Neural cell (in vitro differentiated cells): ENCODE measurements at regions not wholly inside any gene's neighbourhood (a gene's known extent, or its start where the extent isn't known, plus 50 kb on each side); places are given as distances from the start of the nearest gene placed in this dataset.

Experiments
- CTCF ChIP-seq: fragments of 450-650 bp; IDR thresholded peaks from 2 replicates; pipeline ENCODE4 v1.5.1; 2014; ENCODE audit warnings: antibody characterized with exemption, mild to moderate bottlenecking, moderate library complexity; ENCODE audit not compliant: poor library complexity, severe bottlenecking
- EP300 ChIP-seq: fragments of 450-650 bp; conservative IDR thresholded peaks from 2 replicates; pipeline ENCODE4 v1.6.1; 2014; ENCODE audit warnings: antibody characterized with exemption, mild to moderate bottlenecking, moderate library complexity; ENCODE audit not compliant: poor library complexity, severe bottlenecking
- EZH2 ChIP-seq: fragments of 200-600, 300-800 bp; shearing (Covaris generic), sonication (generic); IDR thresholded peaks from 2 replicates; pipeline ENCODE4 v1.6.1; 2014; ENCODE audit warnings: antibody characterized with exemption, low read length, borderline replicate concordance, mild to moderate bottlenecking; ENCODE audit not compliant: insufficient read depth, poor library complexity, severe bottlenecking
- POLR2AphosphoS5 ChIP-seq: IDR thresholded peaks from 2 replicates; pipeline ENCODE4 v1.6.1; 2012
- RAD21 ChIP-seq: fragments of 450-650 bp; conservative IDR thresholded peaks from 2 replicates; pipeline ENCODE4 v1.6.1; 2014; ENCODE audit warnings: antibody characterized with exemption, mild to moderate bottlenecking, moderate library complexity
- SMC3 ChIP-seq: fragments of 450-650 bp; conservative IDR thresholded peaks from 2 replicates; pipeline ENCODE4 v1.6.1; 2014; ENCODE audit warnings: antibody characterized with exemption, mild to moderate bottlenecking, moderate library complexity; ENCODE audit not compliant: poor library complexity

- TF ChIP-seq EZH2 (no peak), CTCF (no peak), POLR2AphosphoS5 (no peak), EP300 (no peak), RAD21 (no peak), SMC3 (no peak)
Observed at GRCh38 chr5:82753374-82753773, 323.8 kb downstream of the TMEM167A start.
